GM12892 (cell line): ENCODE measurements at regions not wholly inside any gene's neighbourhood (a gene's known extent, or its start where the extent isn't known, plus 50 kb on each side); places are given as distances from the start of the nearest gene placed in this dataset.

Experiments
- POLR2A ChIP-seq: IDR thresholded peaks from 2 replicates; pipeline ENCODE4 v1.6.1; 2011; ENCODE audit warnings: low read depth, low read length, control low read depth
- POLR2AphosphoS5 ChIP-seq: IDR thresholded peaks from 2 replicates; pipeline ENCODE4 v1.6.1; 2011; ENCODE audit warnings: low read depth, low read length, control low read depth
- TAF1 ChIP-seq: IDR thresholded peaks from 2 replicates; pipeline ENCODE4 v1.6.1; 2011; ENCODE audit warnings: low read depth, mild to moderate bottlenecking, control low read depth, low read length, borderline replicate concordance

GRCh38 chr6:144664281-144664680, 379.1 kb downstream of the UTRN start:
- no peak for TF ChIP-seq POLR2A
- no peak for TF ChIP-seq POLR2AphosphoS5
- TF ChIP-seq TAF1, result no peak
